H1 (cell line): ENCODE measurements at regions not wholly inside any gene's neighbourhood (a gene's known extent, or its start where the extent isn't known, plus 50 kb on each side); places are given as distances from the start of the nearest gene placed in this dataset.

Experiments used
- CTCF ChIA-PET: fragments of 300-600 bp; sonication (Branson Sonifier 250); formaldehyde crosslinking; loops from one replicate; lab custom pipeline; 2021; ENCODE audit not compliant: partially characterized antibody; lab: Charles Lee
- POLR2A ChIA-PET: fragments of 300-600 bp; sonication (Branson Sonifier 250); formaldehyde crosslinking; loops from one replicate; lab custom pipeline; 2021; ENCODE audit warnings: inconsistent platforms; ENCODE audit not compliant: partially characterized antibody; lab: Charles Lee
- DNase-seq, 2 experiments: peaks; one replicate each; pipeline versions ENCODE4 v3.0.0 to v3.0.0-alpha.2; 2010 to 2022; ENCODE audit warnings: low spot score in 2 of 2, low read depth in 1 of 2, mixed read lengths in 1 of 2
- FAIRE-seq: peaks from 2 replicates; lab custom pipeline; 2011; peaks lifted over from hg19 to GRCh38; lab: Jason Lieb, UNC
- H2AFZ ChIP-seq: 2 replicates; pipeline ENCODE4 v1.8.1; 2012; ENCODE audit warnings: low read length, inconsistent platforms
- H2AK5ac ChIP-seq: 2 replicates; pipeline ENCODE4 v1.6.1; 2013; ENCODE audit warnings: low read depth, low read length
- H2BK120ac ChIP-seq: replicated peaks from 2 replicates; pipeline ENCODE3; 2013; ENCODE audit warnings: low read depth, low read length, inconsistent platforms
- H2BK12ac ChIP-seq: 2 replicates; pipeline ENCODE4 v1.6.1; 2013; ENCODE audit warnings: low read depth, low read length
- H2BK15ac ChIP-seq: 2 replicates; pipeline ENCODE4 v1.6.1; 2013; ENCODE audit warnings: low read length
- H2BK20ac ChIP-seq: 2 replicates; pipeline ENCODE4 v1.6.1; 2013; ENCODE audit warnings: low read length
- H2BK5ac ChIP-seq: 2 replicates; pipeline ENCODE4 v1.6.1; 2013; ENCODE audit warnings: low read depth, low read length
- H3K14ac ChIP-seq: 2 replicates; pipeline ENCODE4 v1.6.1; 2013; ENCODE audit warnings: inconsistent platforms; ENCODE audit not compliant: insufficient read length
- H3K18ac ChIP-seq: 2 replicates; pipeline ENCODE4 v1.6.1; 2013; ENCODE audit warnings: low read length; ENCODE audit errors: extremely low read depth
- H3K23ac ChIP-seq: 2 replicates; pipeline ENCODE4 v1.6.1; 2013; ENCODE audit warnings: inconsistent platforms; ENCODE audit not compliant: insufficient read length
- H3K23me2 ChIP-seq: 2 replicates; pipeline ENCODE4 v1.6.1; 2013; ENCODE audit warnings: low read depth, low read length
- H3K27ac ChIP-seq: 2 replicates; pipeline ENCODE4 v1.6.1; 2011; ENCODE audit warnings: low read depth, low read length, inconsistent platforms
- H3K27me3 ChIP-seq, 4 experiments: replicated peaks in 1 of 4; 1 replicate in 1 of 4; 2 replicates in 3 of 4; pipeline versions ENCODE4 v1.6.1 to v1.8.1; 2011 to 2013; ENCODE audit warnings: low read length in 3 of 4, mild to moderate bottlenecking in 3 of 4, inconsistent platforms in 2 of 4, mixed read lengths in 2 of 4, moderate library complexity in 1 of 4; ENCODE audit not compliant: control insufficient read depth in 3 of 4, insufficient read depth in 3 of 4; ENCODE audit errors: extremely low read depth in 1 of 4
- H3K36me3 ChIP-seq, 4 experiments: 2 replicates each; pipeline versions ENCODE4 v1.6.1 to v1.8.1; 2011 to 2013; ENCODE audit warnings: mild to moderate bottlenecking in 4 of 4, low read length in 3 of 4, moderate library complexity in 2 of 4, control low read depth in 1 of 4, inconsistent platforms in 1 of 4; ENCODE audit not compliant: insufficient read depth in 4 of 4, control insufficient read depth in 2 of 4
- H3K4ac ChIP-seq: replicated peaks from 2 replicates; pipeline ENCODE3; 2013; ENCODE audit warnings: low read length, low read depth, mixed read lengths, inconsistent platforms; ENCODE audit not compliant: insufficient read length
- H3K4me1 ChIP-seq, 4 experiments: replicated peaks in 1 of 4; 1 replicate in 1 of 4; 2 replicates in 3 of 4; pipeline versions ENCODE4 v1.6.1 to v1.8.1; 2011 to 2013; ENCODE audit warnings: low read length in 3 of 4, inconsistent platforms in 2 of 4, mixed read lengths in 1 of 4; ENCODE audit not compliant: insufficient read depth in 4 of 4, control insufficient read depth in 3 of 4
- H3K4me2 ChIP-seq, 2 experiments: 2 replicates each; pipeline versions ENCODE4 v1.6.1 to v1.8.1; 2011 to 2013; ENCODE audit warnings: low read depth in 2 of 2, low read length in 2 of 2, control low read depth in 1 of 2, inconsistent platforms in 1 of 2, mild to moderate bottlenecking in 1 of 2; ENCODE audit not compliant: insufficient read depth in 1 of 2
- H3K4me3 ChIP-seq, 4 experiments: fragments of 200-600, 300-600 bp in 1 of 4; sonication (generic), shearing (Covaris generic), sonication (Bioruptor Twin) in 1 of 4; 2 replicates each; pipeline versions ENCODE4 v1.5.1 to v1.8.1; 2011 to 2016; ENCODE audit warnings: low read length in 4 of 4, low read depth in 3 of 4, control low read depth in 2 of 4, inconsistent platforms in 2 of 4, mild to moderate bottlenecking in 2 of 4, mixed read lengths in 1 of 4, moderate library complexity in 1 of 4; ENCODE audit not compliant: insufficient read depth in 2 of 4; ENCODE audit errors: extremely low read depth in 1 of 4
- H3K56ac ChIP-seq: replicated peaks from 2 replicates; pipeline ENCODE3; 2013; ENCODE audit warnings: low read depth, mild to moderate bottlenecking, mixed read lengths, low read length, inconsistent platforms; ENCODE audit not compliant: insufficient read length
- H3K79me1 ChIP-seq: 2 replicates; pipeline ENCODE4 v1.6.1; 2013; ENCODE audit warnings: low read depth, low read length, control low read depth
- H3K79me2 ChIP-seq, 2 experiments: 2 replicates each; pipeline versions ENCODE4 v1.6.1 to v1.8.1; 2012 to 2013; ENCODE audit warnings: low read length in 2 of 2, mild to moderate bottlenecking in 2 of 2, inconsistent platforms in 1 of 2; ENCODE audit not compliant: insufficient read depth in 2 of 2, control insufficient read depth in 1 of 2
- H3K9ac ChIP-seq, 4 experiments: replicated peaks in 1 of 4; 1 replicate in 1 of 4; 2 replicates in 3 of 4; pipeline versions ENCODE4 v1.6.1 to v1.8.1; 2011 to 2013; ENCODE audit warnings: low read depth in 3 of 4, low read length in 3 of 4, control low read depth in 2 of 4, mild to moderate bottlenecking in 2 of 4, moderate library complexity in 2 of 4, inconsistent platforms in 1 of 4; ENCODE audit errors: extremely low read depth in 1 of 4
- H3K9me3 ChIP-seq, 2 experiments: 2 replicates each; pipeline versions ENCODE4 v1.6.1 to v1.8.1; 2012 to 2013; ENCODE audit warnings: mild to moderate bottlenecking in 2 of 2, moderate library complexity in 2 of 2, control low read depth in 1 of 2, inconsistent platforms in 1 of 2, low read depth in 1 of 2, low read length in 1 of 2, mixed read lengths in 1 of 2; ENCODE audit not compliant: insufficient read depth in 2 of 2
- H4K20me1 ChIP-seq, 2 experiments: replicated peaks in 1 of 2; 2 replicates each; pipeline versions ENCODE3 to v1.8.1; 2011 to 2013; ENCODE audit warnings: inconsistent platforms in 2 of 2, low read length in 2 of 2, mild to moderate bottlenecking in 1 of 2; ENCODE audit not compliant: insufficient read depth in 2 of 2, control insufficient read depth in 1 of 2
- H4K5ac ChIP-seq: 2 replicates; pipeline ENCODE4 v1.6.1; 2013; ENCODE audit warnings: low read length, low read depth, mixed read lengths, inconsistent platforms; ENCODE audit not compliant: insufficient read length
- H4K8ac ChIP-seq: 2 replicates; pipeline ENCODE4 v1.8.0; 2013; ENCODE audit warnings: mild to moderate bottlenecking, moderate library complexity, low read length, inconsistent platforms; ENCODE audit not compliant: insufficient read depth; ENCODE audit errors: extremely low read depth
- H4K91ac ChIP-seq: replicated peaks from 2 replicates; pipeline ENCODE3; 2013; ENCODE audit warnings: low read length, mixed read lengths, inconsistent platforms; ENCODE audit not compliant: insufficient read length
- CHD1 ChIP-seq: IDR thresholded peaks from 2 replicates; pipeline ENCODE4 v1.6.1; 2012; ENCODE audit warnings: low read depth, low read length, improper control_type of control experiment
- CREB1 ChIP-seq: IDR thresholded peaks from 2 replicates; pipeline ENCODE4 v1.6.1; 2012; ENCODE audit warnings: inconsistent platforms
- HDAC6 ChIP-seq: IDR thresholded peaks from one replicate; pipeline ENCODE4 v1.7.1; 2012; ENCODE audit warnings: low read depth, mild to moderate bottlenecking, inconsistent platforms, low read length, moderate library complexity
- JUND ChIP-seq: IDR thresholded peaks from 2 replicates; pipeline ENCODE4 v1.6.1; 2011; ENCODE audit warnings: mild to moderate bottlenecking, improper control_type of control experiment, low read length
- KDM4A ChIP-seq: IDR thresholded peaks from one replicate; pipeline ENCODE4 v1.7.1; 2012; ENCODE audit warnings: low read depth, mild to moderate bottlenecking, moderate library complexity, low read length, inconsistent platforms; ENCODE audit not compliant: severe bottlenecking
- MAFK ChIP-seq: IDR thresholded peaks from 2 replicates; pipeline ENCODE4 v1.6.1; 2012; ENCODE audit warnings: low read depth, mild to moderate bottlenecking, improper control_type of control experiment, low read length
- NANOG ChIP-seq: IDR thresholded peaks from 2 replicates; pipeline ENCODE4 v1.6.1; 2011; ENCODE audit warnings: low read length, low read depth, mild to moderate bottlenecking, inconsistent platforms; ENCODE audit not compliant: insufficient read depth, poor library complexity, severe bottlenecking
- NRF1 ChIP-seq: IDR thresholded peaks from 2 replicates; pipeline ENCODE4 v1.6.1; 2011; ENCODE audit warnings: mild to moderate bottlenecking, low read depth, low read length, improper control_type of control experiment
- POLR2AphosphoS5 ChIP-seq: IDR thresholded peaks from 2 replicates; pipeline ENCODE4 v1.6.1; 2011; ENCODE audit warnings: low read depth, low read length
- RFX5 ChIP-seq: IDR thresholded peaks from 2 replicates; pipeline ENCODE4 v1.6.1; 2011; ENCODE audit warnings: low read depth, low read length, improper control_type of control experiment, borderline replicate concordance
- RXRA ChIP-seq: IDR thresholded peaks from 2 replicates; pipeline ENCODE4 v1.6.1; 2011; ENCODE audit warnings: low read depth, mild to moderate bottlenecking, low read length, moderate library complexity; ENCODE audit not compliant: insufficient read depth
- SP1 ChIP-seq: IDR thresholded peaks from 2 replicates; pipeline ENCODE4 v1.6.1; 2011; ENCODE audit warnings: low read depth, low read length
- SP2 ChIP-seq: IDR thresholded peaks from 2 replicates; pipeline ENCODE4 v1.6.1; 2012; ENCODE audit warnings: mild to moderate bottlenecking, low read length, inconsistent platforms
- WGBS, 2 experiments: shearing (Covaris generic) in 1 of 2; methylation state at CpG; one replicate each; pipeline versions ENCODE4 v1.1.6 to v1.1.7; 2013 to 2015; ENCODE audit warnings: low lambda C conversion rate in 2 of 2, mixed read lengths in 2 of 2, inconsistent platforms in 1 of 2, low coverage in 1 of 2, missing lambda C conversion rate in 1 of 2; ENCODE audit not compliant: insufficient replicate concordance in 2 of 2, insufficient coverage in 1 of 2, insufficient read length in 1 of 2; ENCODE audit errors: extremely low coverage in 1 of 2, missing lambda C conversion rate in 1 of 2; 5-methylcytosine and 5-hydroxymethylcytosine counted together
- TF ChIP-seq, protein P1 (sequence below): IDR thresholded peaks from 2 replicates; pipeline ENCODE4 v1.6.1; 2012; ENCODE audit warnings: inconsistent platforms

GRCh38 chr10:37703833-37704382 lies 153.5 kb downstream of the ZNF248 start:
- no peak overlapping the region for H3K4me3 ChIP-seq
- no peak for DNase-seq
- no peak overlapping the region for H4K91ac ChIP-seq
- H3K14ac ChIP-seq = no peak overlapping the region
- CTCF ChIA-PET = no interaction called here
- H3K79me2 ChIP-seq = no peaks in the 10 kb centered on the region
- H2AK5ac ChIP-seq = no peak overlapping the region
- H3K23me2 ChIP-seq = no peaks in the 10 kb centered on the region
- no peak overlapping the region for H2AFZ ChIP-seq
- no peak overlapping the region for H2BK12ac ChIP-seq
- H4K8ac ChIP-seq = no peak overlapping the region
- H3K79me1 ChIP-seq = no peaks in the 10 kb centered on the region
- no peak for TF ChIP-seq RXRA
- TF ChIP-seq NANOG = no peak
- no peak for TF ChIP-seq SP2
- no peak for TF ChIP-seq KDM4A
- TF ChIP-seq, protein P1, sequence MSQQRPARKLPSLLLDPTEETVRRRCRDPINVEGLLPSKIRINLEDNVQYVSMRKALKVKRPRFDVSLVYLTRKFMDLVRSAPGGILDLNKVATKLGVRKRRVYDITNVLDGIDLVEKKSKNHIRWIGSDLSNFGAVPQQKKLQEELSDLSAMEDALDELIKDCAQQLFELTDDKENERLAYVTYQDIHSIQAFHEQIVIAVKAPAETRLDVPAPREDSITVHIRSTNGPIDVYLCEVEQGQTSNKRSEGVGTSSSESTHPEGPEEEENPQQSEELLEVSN = no peak
- TF ChIP-seq HDAC6 = no peak
- TF ChIP-seq CHD1 = no peak
- no peak for TF ChIP-seq NRF1
- no peak for TF ChIP-seq SP1
- no peak for TF ChIP-seq POLR2AphosphoS5
- no peak for TF ChIP-seq RFX5
- no peak for TF ChIP-seq MAFK
- no peak for TF ChIP-seq CREB1
- no peak for TF ChIP-seq JUND
- TF ChIP-seq, all 59 proteins: peak for 0
- H3K56ac ChIP-seq = no peak overlapping the region
- H3K9me3 ChIP-seq = peaks cover 65 to 89% of the 10 kb centered on the region in 2 experiments
- H2BK5ac ChIP-seq = no peak overlapping the region
- no peak overlapping the region for H2BK20ac ChIP-seq
- no peak for FAIRE-seq
- POLR2A ChIA-PET = no interaction called here
- H4K20me1 ChIP-seq = no peaks in the 10 kb centered on the region
- no peak overlapping the region for H4K5ac ChIP-seq
- no peak overlapping the region for H3K23ac ChIP-seq
- H3K9ac ChIP-seq = no peak overlapping the region
- no peaks in the 10 kb centered on the region for H3K36me3 ChIP-seq
- no peak overlapping the region for H2BK15ac ChIP-seq
- H2BK120ac ChIP-seq = no peak overlapping the region
- no peak overlapping the region for H3K4me2 ChIP-seq
- WGBS, 2 experiments = 84% methylated on average over 4 of the region's 4 CpGs; no CpG with 5 or more reads in 1 of the 2 experiments
- no peak overlapping the region for H3K27ac ChIP-seq
- H3K27me3 ChIP-seq = no peaks in the 10 kb centered on the region
- H3K4me1 ChIP-seq = no peaks in the 10 kb centered on the region
- no peak overlapping the region for H3K4ac ChIP-seq
- H3K18ac ChIP-seq = no peak overlapping the region
